Stimulated activated CD4-positive, alpha-beta T cell treated with anti-CD3 and anti-CD28 coated beads, Interleukin-15, amount 100 ng/mL, for 48 hours (primary cell): ENCODE measurements at regions not wholly inside any gene's neighbourhood (a gene's known extent, or its start where the extent isn't known, plus 50 kb on each side); places are given as distances from the start of the nearest gene placed in this dataset.
"Not testable (repeated sequence)": the region's sequence is repeated elsewhere in the genome, so short reads cannot be mapped to it uniquely, and the experiment has no call there.

ENCODE experiments used
- DNase-seq, 2 donors: peaks; one replicate each; pipeline ENCODE4 v3.0.0-alpha.2; 2020; ENCODE audit warnings: low read depth in 2 of 2

- DNase-seq: no peak
Measured at GRCh38 chrX:11836284-11836683, 78.2 kb downstream of the MSL3 start.

GRCh38 chrX:11837437-11837836 is 79.4 kb downstream of the MSL3 start:
- DNase-seq: no peak

GRCh38 chrX:11864171-11864570 is 106.1 kb downstream of the MSL3 start:
- DNase-seq: no peak

GRCh38 chrX:11867610-11868345 is 109.7 kb downstream of the MSL3 start:
- DNase-seq: no peak

GRCh38 chrX:11870789-11871188 is 112.8 kb downstream of the MSL3 start:
- no peak for DNase-seq

- DNase-seq: no peak
Measured at GRCh38 chrX:11881485-11882170, 123.6 kb downstream of the MSL3 start.

- no peak for DNase-seq
Measured at GRCh38 chrX:11886745-11887144, 128.7 kb downstream of the MSL3 start.

GRCh38 chrX:11887175-11887574 is 129.1 kb downstream of the MSL3 start:
- DNase-seq: no peak

- DNase-seq: no peak
Measured at GRCh38 chrX:11888421-11888820, 130.4 kb downstream of the MSL3 start.

- no peak for DNase-seq
Measured at GRCh38 chrX:11889791-11890190, 131.8 kb downstream of the MSL3 start.

- DNase-seq: no peak
Measured at GRCh38 chrX:11890836-11891514, 132.9 kb downstream of the MSL3 start.

GRCh38 chrX:11893933-11894710 is 136.1 kb downstream of the MSL3 start:
- no peak for DNase-seq

GRCh38 chrX:11899091-11899490 is 141.1 kb downstream of the MSL3 start:
- no peak for DNase-seq

- not testable (repeated sequence) for DNase-seq
Measured at GRCh38 chrX:11905933-11906332, 147.9 kb downstream of the MSL3 start.

GRCh38 chrX:11908371-11908770 is 150.3 kb downstream of the MSL3 start:
- DNase-seq: peak in 1 of 2 donors; percentile 7

- no peak for DNase-seq
Measured at GRCh38 chrX:11913001-11913400, 155.0 kb downstream of the MSL3 start.

- DNase-seq: no peak
Measured at GRCh38 chrX:11929476-11929875, 171.4 kb downstream of the MSL3 start.

- no peak for DNase-seq
Measured at GRCh38 chrX:11932423-11932822, 174.4 kb downstream of the MSL3 start.

GRCh38 chrX:11934089-11934488 is 176.1 kb downstream of the MSL3 start:
- no peak for DNase-seq

GRCh38 chrX:11941571-11941970 is 183.5 kb downstream of the MSL3 start:
- no peak for DNase-seq

- DNase-seq: no peak
Measured at GRCh38 chrX:11944501-11944900, 186.5 kb downstream of the MSL3 start.

- no peak for DNase-seq
Measured at GRCh38 chrX:11949291-11949690, 189.0 kb upstream of the FRMPD4 start.
